ENCODE measurements at regions not wholly inside any gene's neighbourhood (a gene's known extent, or its start where the extent isn't known, plus 50 kb on each side); places are given as distances from the start of the nearest gene placed in this dataset.

DNA sequence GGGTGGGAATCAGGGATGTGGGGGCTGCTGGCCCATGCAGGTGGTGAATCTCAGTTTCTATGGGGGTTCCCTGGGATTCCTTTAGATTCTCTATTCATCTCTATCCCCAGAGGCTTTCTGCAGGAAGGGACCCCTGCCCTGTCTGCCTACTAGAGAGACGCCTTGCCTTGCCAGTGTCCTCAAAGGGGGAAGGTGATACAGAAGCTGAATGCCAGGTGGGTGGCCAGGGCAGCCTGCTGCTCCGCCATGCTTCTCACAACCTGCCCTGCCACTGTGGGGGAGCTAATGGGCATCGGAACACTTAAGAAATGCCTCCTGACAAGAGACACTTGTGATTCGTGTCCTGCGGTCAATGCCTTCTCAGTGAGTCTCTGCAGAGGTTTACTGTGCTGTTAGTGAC lies 368.4 kb downstream of the EN1 start:
- no peak for FAIRE-seq
- TF ChIP-seq, protein P1, sequence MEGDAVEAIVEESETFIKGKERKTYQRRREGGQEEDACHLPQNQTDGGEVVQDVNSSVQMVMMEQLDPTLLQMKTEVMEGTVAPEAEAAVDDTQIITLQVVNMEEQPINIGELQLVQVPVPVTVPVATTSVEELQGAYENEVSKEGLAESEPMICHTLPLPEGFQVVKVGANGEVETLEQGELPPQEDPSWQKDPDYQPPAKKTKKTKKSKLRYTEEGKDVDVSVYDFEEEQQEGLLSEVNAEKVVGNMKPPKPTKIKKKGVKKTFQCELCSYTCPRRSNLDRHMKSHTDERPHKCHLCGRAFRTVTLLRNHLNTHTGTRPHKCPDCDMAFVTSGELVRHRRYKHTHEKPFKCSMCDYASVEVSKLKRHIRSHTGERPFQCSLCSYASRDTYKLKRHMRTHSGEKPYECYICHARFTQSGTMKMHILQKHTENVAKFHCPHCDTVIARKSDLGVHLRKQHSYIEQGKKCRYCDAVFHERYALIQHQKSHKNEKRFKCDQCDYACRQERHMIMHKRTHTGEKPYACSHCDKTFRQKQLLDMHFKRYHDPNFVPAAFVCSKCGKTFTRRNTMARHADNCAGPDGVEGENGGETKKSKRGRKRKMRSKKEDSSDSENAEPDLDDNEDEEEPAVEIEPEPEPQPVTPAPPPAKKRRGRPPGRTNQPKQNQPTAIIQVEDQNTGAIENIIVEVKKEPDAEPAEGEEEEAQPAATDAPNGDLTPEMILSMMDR (IDR thresholded peaks at IDR 0.05; ENCODE audit: insufficient read depth, low read length, severe bottlenecking): no peak
- peak; percentile 29 for DNase-seq (ENCODE audit: low read depth)

DNA sequence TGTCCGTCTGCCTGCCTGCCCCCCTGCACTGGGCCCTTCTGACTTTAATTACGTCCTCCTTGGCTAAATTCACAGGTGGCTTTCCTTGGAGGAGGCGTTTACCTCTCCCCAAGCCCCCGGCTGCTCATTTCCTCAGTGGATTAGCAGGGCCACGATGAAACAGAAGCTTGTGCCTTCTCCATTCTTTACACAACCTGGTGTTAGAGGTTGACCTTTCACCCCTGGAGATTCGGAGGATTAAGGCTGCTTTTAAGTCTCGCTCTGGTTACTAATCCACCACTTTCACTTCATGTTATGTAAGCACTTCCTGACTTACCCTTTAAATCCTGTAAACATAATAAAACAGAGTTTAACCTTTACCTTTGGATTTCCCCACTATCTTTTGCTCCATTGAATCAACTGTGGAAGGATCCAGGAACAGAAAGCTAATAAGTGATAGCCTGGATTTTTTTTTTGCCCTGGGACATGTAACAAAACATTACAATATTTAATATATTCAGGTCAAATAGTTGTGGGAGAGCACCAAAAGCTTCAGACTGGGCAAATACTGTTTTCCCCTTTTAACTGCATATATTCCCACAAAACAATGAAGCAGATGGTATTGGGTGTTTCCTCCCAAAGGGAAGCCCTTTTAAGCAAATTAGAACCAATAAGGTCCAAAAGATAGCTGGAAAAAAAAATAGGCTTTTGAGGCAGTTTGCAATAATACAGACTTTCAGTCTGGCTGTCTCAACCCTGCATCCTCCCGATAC lies 370.2 kb downstream of the EN1 start:
- DNase-seq (ENCODE audit: low read depth) (no peak), FAIRE-seq (no peak)
- TF ChIP-seq, protein P1 (IDR thresholded peaks at IDR 0.05; ENCODE audit: insufficient read depth, low read length, severe bottlenecking): no peak
- Histone ChIP-seq H3K4me3 (ENCODE audit: low read depth, low read length) (no peak overlapping the region), H3K27me3 (ENCODE audit: control insufficient read depth, insufficient read depth, low read length) (no peaks in the 10 kb centered on the region), H3K36me3 (ENCODE audit: control insufficient read depth, insufficient read depth, low read length) (no peaks in the 10 kb centered on the region)

More for the DNA sequence above, 368.4 kb downstream of the EN1 start:
- Histone ChIP-seq H3K4me3 (ENCODE audit: low read depth, low read length) (no peak overlapping the region), H3K27me3 (ENCODE audit: control insufficient read depth, insufficient read depth, low read length) (no peaks in the 10 kb centered on the region), H3K36me3 (ENCODE audit: control insufficient read depth, insufficient read depth, low read length) (no peaks in the 10 kb centered on the region)

DNA sequence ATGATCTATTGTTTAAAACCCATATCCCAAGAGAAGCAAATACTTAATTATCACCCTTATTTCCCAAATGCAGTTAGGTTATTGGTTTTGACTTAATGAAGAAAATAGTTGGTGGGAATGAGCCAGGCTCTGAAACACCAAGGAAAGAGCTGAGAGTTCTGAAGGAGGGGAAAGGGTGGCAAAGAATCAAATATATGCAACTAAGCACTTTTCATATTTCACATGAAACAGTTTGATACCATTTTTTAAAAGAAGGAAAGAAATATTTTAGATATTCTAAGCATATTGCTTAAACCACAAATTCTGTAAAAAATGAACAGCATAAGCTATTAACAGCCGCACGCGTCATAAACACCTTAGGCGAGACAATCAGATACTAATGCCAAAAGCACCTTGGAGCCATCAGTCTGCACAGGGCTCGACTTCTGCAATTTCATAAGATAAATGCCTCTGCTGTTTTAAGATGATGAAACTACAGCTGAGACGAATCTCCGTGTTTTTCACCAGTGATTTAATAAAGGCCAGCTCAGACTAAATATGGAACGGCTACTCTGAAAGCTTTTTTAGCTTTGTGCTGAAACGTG lies 371.7 kb downstream of the EN1 start:
- no peak for FAIRE-seq

DNA sequence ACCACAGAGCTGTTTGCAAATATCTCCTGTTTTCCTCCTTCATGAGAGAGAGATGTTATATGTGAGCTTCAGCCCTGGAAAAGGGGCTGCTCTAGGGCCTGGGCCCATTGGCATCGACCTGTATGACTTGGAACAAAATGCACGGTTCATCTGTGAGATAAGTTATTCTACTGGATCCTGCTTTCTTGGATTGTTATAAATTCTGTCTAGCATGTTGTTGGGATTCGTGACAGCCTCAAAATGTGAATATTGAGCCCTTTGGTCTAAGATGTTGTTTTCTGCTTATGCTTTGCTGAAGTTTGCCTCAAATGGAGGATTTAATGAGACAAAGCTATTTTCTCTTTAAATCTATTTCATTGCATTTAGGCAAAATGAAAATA lies 372.9 kb downstream of the EN1 start:
- TF ChIP-seq, protein P1 (IDR thresholded peaks at IDR 0.05; ENCODE audit: insufficient read depth, low read length, severe bottlenecking): no peak
- Histone ChIP-seq H3K4me3 (ENCODE audit: low read depth, low read length) (no peak overlapping the region), H3K27me3 (ENCODE audit: control insufficient read depth, insufficient read depth, low read length) (no peaks in the 10 kb centered on the region), H3K36me3 (ENCODE audit: control insufficient read depth, insufficient read depth, low read length) (no peaks in the 10 kb centered on the region)
- DNase-seq (ENCODE audit: low read depth) (no peak), FAIRE-seq (no peak)

More for the DNA sequence above, 371.7 kb downstream of the EN1 start:
- no peak overlapping the region for H3K4me3 ChIP-seq (ENCODE audit: low read depth, low read length)
- H3K27me3 ChIP-seq (ENCODE audit: control insufficient read depth, insufficient read depth, low read length): no peaks in the 10 kb centered on the region
- DNase-seq (ENCODE audit: low read depth): no peak
- H3K36me3 ChIP-seq (ENCODE audit: control insufficient read depth, insufficient read depth, low read length): no peaks in the 10 kb centered on the region
- TF ChIP-seq, protein P1 (IDR thresholded peaks at IDR 0.05; ENCODE audit: insufficient read depth, low read length, severe bottlenecking): no peak

DNA sequence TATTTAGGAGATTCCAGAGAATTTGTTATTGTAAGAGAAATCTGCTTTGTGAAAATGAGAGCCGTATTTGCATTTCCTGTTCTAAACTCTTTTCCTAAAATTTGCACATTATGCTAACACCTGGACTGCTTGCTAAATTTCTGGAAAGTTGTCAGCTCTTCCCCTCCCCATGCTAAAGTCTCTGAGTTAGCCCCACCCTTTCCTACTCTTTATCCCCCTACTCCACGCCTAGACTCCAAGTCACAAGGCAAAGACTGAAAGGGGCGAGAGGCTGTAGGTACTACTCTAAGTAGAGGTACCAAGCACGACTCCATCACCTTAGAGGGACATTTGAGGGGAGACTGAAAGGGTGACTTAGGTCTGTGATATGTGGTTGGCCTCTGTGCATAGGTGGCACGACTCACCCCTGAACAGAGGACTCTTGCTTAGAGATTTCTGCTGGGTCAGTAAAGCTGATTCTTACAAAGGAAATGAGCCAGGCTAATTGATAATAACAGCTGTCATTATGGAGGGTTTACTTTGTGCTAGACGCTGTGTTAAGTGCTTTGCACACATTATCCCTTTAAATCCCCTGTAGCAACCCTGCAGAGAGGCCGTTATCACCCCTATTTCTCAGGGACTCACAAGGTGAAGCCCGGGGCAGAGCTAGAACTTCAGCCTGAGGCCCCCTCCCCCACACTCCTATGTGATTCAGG lies 373.5 kb downstream of the EN1 start:
- FAIRE-seq (peak; percentile 32), DNase-seq (ENCODE audit: low read depth) (no peak)
- TF ChIP-seq, protein P1 (IDR thresholded peaks at IDR 0.05; ENCODE audit: insufficient read depth, low read length, severe bottlenecking): no peak
- H3K36me3 ChIP-seq (ENCODE audit: control insufficient read depth, insufficient read depth, low read length): no peaks in the 10 kb centered on the region
- no peak overlapping the region for H3K4me3 ChIP-seq (ENCODE audit: low read depth, low read length)
- H3K27me3 ChIP-seq (ENCODE audit: control insufficient read depth, insufficient read depth, low read length): peaks cover 1% of the 10 kb centered on the region

All from bronchial epithelial cell (primary cell).